Thyroid gland (tissue), 4 donors: ENCODE measurements at regions not wholly inside any gene's neighbourhood (a gene's known extent, or its start where the extent isn't known, plus 50 kb on each side); places are given as distances from the start of the nearest gene placed in this dataset.

Experiments used
- POLR2A ChIP-seq, 2 donors: fragments of 450-650 bp; IDR thresholded peaks; one replicate each; pipeline ENCODE4 v1.6.1; 2017; ENCODE audit warnings: antibody characterized with exemption in 2 of 2, mild to moderate bottlenecking in 2 of 2, moderate library complexity in 1 of 2
- TF ChIP-seq, protein P1 (sequence below), 6 experiments: fragments of 200-600 bp in 3 of 6; fragments of 450-650 bp in 3 of 6; sonication (generic) in 3 of 6; IDR thresholded peaks; one replicate each; pipeline ENCODE4 v1.5.1; 2016 to 2019; ENCODE audit warnings: antibody characterized with exemption in 6 of 6, mild to moderate bottlenecking in 2 of 6, inconsistent platforms in 1 of 6, moderate library complexity in 1 of 6

DNA sequence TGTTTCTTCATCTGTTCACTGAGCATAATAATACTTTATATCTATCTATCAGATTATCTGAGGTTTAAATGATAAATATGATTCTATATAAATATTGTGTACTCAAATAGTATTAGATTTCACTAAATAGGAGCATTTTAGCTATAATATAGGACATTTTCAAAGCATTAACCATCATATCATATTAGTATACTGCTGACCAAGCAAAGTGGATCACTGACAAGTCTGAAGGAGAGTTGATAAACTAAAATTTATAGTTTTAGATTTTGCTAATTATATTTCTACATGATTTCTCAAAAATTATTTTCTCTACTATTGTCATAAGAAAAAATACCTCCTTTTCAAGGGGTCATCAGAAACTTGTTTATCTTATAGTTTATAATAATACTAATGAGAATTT is 937.8 kb upstream of the LRATD1 start:
- TF ChIP-seq, protein P1, sequence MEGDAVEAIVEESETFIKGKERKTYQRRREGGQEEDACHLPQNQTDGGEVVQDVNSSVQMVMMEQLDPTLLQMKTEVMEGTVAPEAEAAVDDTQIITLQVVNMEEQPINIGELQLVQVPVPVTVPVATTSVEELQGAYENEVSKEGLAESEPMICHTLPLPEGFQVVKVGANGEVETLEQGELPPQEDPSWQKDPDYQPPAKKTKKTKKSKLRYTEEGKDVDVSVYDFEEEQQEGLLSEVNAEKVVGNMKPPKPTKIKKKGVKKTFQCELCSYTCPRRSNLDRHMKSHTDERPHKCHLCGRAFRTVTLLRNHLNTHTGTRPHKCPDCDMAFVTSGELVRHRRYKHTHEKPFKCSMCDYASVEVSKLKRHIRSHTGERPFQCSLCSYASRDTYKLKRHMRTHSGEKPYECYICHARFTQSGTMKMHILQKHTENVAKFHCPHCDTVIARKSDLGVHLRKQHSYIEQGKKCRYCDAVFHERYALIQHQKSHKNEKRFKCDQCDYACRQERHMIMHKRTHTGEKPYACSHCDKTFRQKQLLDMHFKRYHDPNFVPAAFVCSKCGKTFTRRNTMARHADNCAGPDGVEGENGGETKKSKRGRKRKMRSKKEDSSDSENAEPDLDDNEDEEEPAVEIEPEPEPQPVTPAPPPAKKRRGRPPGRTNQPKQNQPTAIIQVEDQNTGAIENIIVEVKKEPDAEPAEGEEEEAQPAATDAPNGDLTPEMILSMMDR (IDR thresholded peaks at IDR 0.05), result no peak
- TF ChIP-seq POLR2A (IDR thresholded peaks at IDR 0.05), result no peak
